ENCODE measurements at regions not wholly inside any gene's neighbourhood (a gene's known extent, or its start where the extent isn't known, plus 50 kb on each side); places are given as distances from the start of the nearest gene placed in this dataset.

DNA sequence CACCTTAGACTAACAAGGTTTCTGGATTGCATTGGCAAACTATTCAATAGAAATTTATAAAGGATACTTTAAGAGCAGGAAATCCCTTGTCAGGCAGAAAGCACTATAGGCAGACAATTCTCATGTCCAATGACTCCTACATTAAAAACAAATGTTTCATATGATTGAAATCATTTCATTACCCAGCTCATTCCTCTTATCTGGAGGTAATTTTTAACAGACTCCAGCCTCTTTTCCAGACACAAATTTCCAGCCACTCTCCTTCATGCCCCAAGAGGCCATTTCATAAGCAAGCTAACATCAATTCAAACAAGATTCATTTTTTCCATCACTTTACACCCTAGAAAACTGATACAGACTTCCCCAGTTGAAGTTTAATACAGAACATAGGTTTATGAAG lies 495.1 kb upstream of the FRG1 start:
- no peak for ATAC-seq
- Histone ChIP-seq H3F3A (ENCODE audit: low read length, unreplicated experiment) (no peaks in the 10 kb centered on the region), H4K20me1 (ENCODE audit: low read length) (no peaks in the 10 kb centered on the region), H3K4me1 (ENCODE audit: insufficient read depth, low read length) (no peaks in the 10 kb centered on the region), H3K36me3 (ENCODE audit: low read depth, low read length) (no peaks in the 10 kb centered on the region), H3K9me3 (ENCODE audit: low read length) (no peaks in the 10 kb centered on the region), H3K27me3 (ENCODE audit: low read length) (no peaks in the 10 kb centered on the region), H3K9ac (ENCODE audit: low read length) (no peak overlapping the region), H3K79me2 (ENCODE audit: low read length) (no peaks in the 10 kb centered on the region), H3K4me3 (ENCODE audit: low read length) (no peak overlapping the region), H3K4me2 (ENCODE audit: low read length) (no peak overlapping the region), H3K27ac (ENCODE audit: low read length) (no peak overlapping the region), H3K9me2 (replicated peaks; ENCODE audit: low read length) (no peaks in the 10 kb centered on the region), H2AFZ (ENCODE audit: low read length) (no peak overlapping the region)
- ChIA-PET CTCF (no interaction called here), POLR2A (ENCODE audit: unreplicated experiment) (no interaction called here)
- TF ChIP-seq, protein P1, sequence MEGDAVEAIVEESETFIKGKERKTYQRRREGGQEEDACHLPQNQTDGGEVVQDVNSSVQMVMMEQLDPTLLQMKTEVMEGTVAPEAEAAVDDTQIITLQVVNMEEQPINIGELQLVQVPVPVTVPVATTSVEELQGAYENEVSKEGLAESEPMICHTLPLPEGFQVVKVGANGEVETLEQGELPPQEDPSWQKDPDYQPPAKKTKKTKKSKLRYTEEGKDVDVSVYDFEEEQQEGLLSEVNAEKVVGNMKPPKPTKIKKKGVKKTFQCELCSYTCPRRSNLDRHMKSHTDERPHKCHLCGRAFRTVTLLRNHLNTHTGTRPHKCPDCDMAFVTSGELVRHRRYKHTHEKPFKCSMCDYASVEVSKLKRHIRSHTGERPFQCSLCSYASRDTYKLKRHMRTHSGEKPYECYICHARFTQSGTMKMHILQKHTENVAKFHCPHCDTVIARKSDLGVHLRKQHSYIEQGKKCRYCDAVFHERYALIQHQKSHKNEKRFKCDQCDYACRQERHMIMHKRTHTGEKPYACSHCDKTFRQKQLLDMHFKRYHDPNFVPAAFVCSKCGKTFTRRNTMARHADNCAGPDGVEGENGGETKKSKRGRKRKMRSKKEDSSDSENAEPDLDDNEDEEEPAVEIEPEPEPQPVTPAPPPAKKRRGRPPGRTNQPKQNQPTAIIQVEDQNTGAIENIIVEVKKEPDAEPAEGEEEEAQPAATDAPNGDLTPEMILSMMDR (conservative IDR thresholded peaks at IDR 0.05; ENCODE audit: low read depth, low read length) = no peak
- TF ChIP-seq EZH2phosphoT487 (IDR thresholded peaks at IDR 0.05; ENCODE audit: borderline replicate concordance, low read length) (no peak), EZH2 (IDR thresholded peaks at IDR 0.05; ENCODE audit: low read length, unreplicated experiment) (no peak)
- DNase-seq = no peak
- intact Hi-C loops (cut with micrococcal nuclease) = no loop called here
- BruUV-seq (replicated peaks) = no TSS peak

DNA sequence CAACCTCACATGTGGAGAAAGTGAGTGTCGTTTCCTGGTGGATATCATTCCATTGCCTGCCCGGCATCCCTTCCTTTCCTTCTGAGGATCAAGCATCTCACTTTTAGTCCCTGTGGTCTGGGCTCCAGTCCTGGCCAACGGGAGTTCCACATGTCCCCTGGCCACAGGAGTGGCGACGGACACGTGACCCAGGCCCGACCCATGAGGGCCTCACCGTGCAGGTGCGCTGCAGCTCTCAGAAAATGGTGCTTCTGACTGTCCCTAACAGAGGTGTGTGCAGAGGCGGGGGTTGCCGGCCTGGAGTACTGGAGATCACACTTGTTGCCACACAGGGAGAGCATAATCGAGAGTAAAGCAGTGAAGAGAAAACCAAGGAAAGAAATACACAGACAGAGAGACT lies 476.9 kb upstream of the FRG1 start:
- Histone ChIP-seq H3K27me3 (ENCODE audit: low read length) (no peaks in the 10 kb centered on the region), H3K9me2 (replicated peaks; ENCODE audit: low read length) (no peaks in the 10 kb centered on the region), H3K4me3 (ENCODE audit: low read length) (no peak overlapping the region), H3K9me3 (ENCODE audit: low read length) (no peaks in the 10 kb centered on the region), H3K4me2 (ENCODE audit: low read length) (no peak overlapping the region), H3K36me3 (ENCODE audit: low read depth, low read length) (no peaks in the 10 kb centered on the region), H3K4me1 (ENCODE audit: insufficient read depth, low read length) (no peaks in the 10 kb centered on the region), H3K9ac (ENCODE audit: low read length) (no peak overlapping the region), H3F3A (ENCODE audit: low read length, unreplicated experiment) (no peaks in the 10 kb centered on the region), H4K20me1 (ENCODE audit: low read length) (no peaks in the 10 kb centered on the region), H2AFZ (ENCODE audit: low read length) (no peak overlapping the region), H3K79me2 (ENCODE audit: low read length) (no peaks in the 10 kb centered on the region), H3K27ac (ENCODE audit: low read length) (no peak overlapping the region)
- TF ChIP-seq EZH2phosphoT487 (IDR thresholded peaks at IDR 0.05; ENCODE audit: borderline replicate concordance, low read length) (no peak), EZH2 (IDR thresholded peaks at IDR 0.05; ENCODE audit: low read length, unreplicated experiment) (no peak)
- TF ChIP-seq, protein P1 (conservative IDR thresholded peaks at IDR 0.05; ENCODE audit: low read depth, low read length) = no peak
- no TSS peak for BruUV-seq (replicated peaks)
- CTCF ChIA-PET = no interaction called here
- ATAC-seq (no peak), DNase-seq (no peak)
- intact Hi-C loops (cut with micrococcal nuclease) = no loop called here
- POLR2A ChIA-PET (ENCODE audit: unreplicated experiment) = no interaction called here

- H3K9ac ChIP-seq (ENCODE audit: low read length) = no peak overlapping the region
- intact Hi-C loops (cut with micrococcal nuclease) = no loop called here
- DNase-seq = no peak
- H3K27ac ChIP-seq (ENCODE audit: low read length) = no peak overlapping the region
- no peak for ATAC-seq
- no peak overlapping the region for H3K4me3 ChIP-seq (ENCODE audit: low read length)
- no TSS peak for BruUV-seq (replicated peaks)
- TF ChIP-seq EZH2phosphoT487 (IDR thresholded peaks at IDR 0.05; ENCODE audit: borderline replicate concordance, low read length) (no peak), EZH2 (IDR thresholded peaks at IDR 0.05; ENCODE audit: low read length, unreplicated experiment) (no peak)
- TF ChIP-seq, protein P1 (conservative IDR thresholded peaks at IDR 0.05; ENCODE audit: low read depth, low read length) = no peak
- no peaks in the 10 kb centered on the region for H3K27me3 ChIP-seq (ENCODE audit: low read length)
- CTCF ChIA-PET = no interaction called here
- no peaks in the 10 kb centered on the region for H3K36me3 ChIP-seq (ENCODE audit: low read depth, low read length)
- H3K4me1 ChIP-seq (ENCODE audit: insufficient read depth, low read length) = no peaks in the 10 kb centered on the region
- POLR2A ChIA-PET (ENCODE audit: unreplicated experiment) = no interaction called here
- no peaks in the 10 kb centered on the region for H3F3A ChIP-seq (ENCODE audit: low read length, unreplicated experiment)
- H4K20me1 ChIP-seq (ENCODE audit: low read length) = no peaks in the 10 kb centered on the region
- no peak overlapping the region for H3K4me2 ChIP-seq (ENCODE audit: low read length)
- H3K79me2 ChIP-seq (ENCODE audit: low read length) = no peaks in the 10 kb centered on the region
- H3K9me3 ChIP-seq (ENCODE audit: low read length) = no peaks in the 10 kb centered on the region
- H2AFZ ChIP-seq (ENCODE audit: low read length) = no peak overlapping the region
- H3K9me2 ChIP-seq (replicated peaks; ENCODE audit: low read length) = no peaks in the 10 kb centered on the region
These were observed 446.3 kb upstream of the FRG1 start for GRCh38 chr4:189494407-189494806.

Data from PC-3 (cell line).